Kidney (tissue), 13 donors: ENCODE measurements at regions not wholly inside any gene's neighbourhood (a gene's known extent, or its start where the extent isn't known, plus 50 kb on each side); places are given as distances from the start of the nearest gene placed in this dataset.

ENCODE experiments used
- DNase-seq, 5 donors: peaks; one replicate each; pipeline ENCODE4 v3.0.0-alpha.2; 2013 to 2020
- FAIRE-seq: peaks from 2 replicates; lab custom pipeline; 2012; peaks lifted over from hg19 to GRCh38; lab: Jason Lieb, UNC
- H3K27ac ChIP-seq, 2 donors: one replicate each; pipeline ENCODE4 v1.7.0; 2013; ENCODE audit warnings: low read depth in 2 of 2, low read length in 2 of 2, inconsistent platforms in 1 of 2
- H3K27me3 ChIP-seq: one replicate; pipeline ENCODE4 v1.7.1; 2013; ENCODE audit warnings: low read length, inconsistent platforms; ENCODE audit not compliant: control insufficient read depth, insufficient read depth
- H3K36me3 ChIP-seq, 3 donors: one replicate each; pipeline versions ENCODE4 v1.7.0 to v1.7.1; 2013; ENCODE audit warnings: low read length in 3 of 3, control low read depth in 1 of 3, inconsistent platforms in 1 of 3; ENCODE audit not compliant: insufficient read depth in 3 of 3, control insufficient read depth in 2 of 3
- H3K4me1 ChIP-seq, 3 donors: one replicate each; pipeline versions ENCODE4 v1.7.0 to v1.7.1; 2013; ENCODE audit warnings: low read length in 3 of 3, inconsistent platforms in 1 of 3, low read depth in 1 of 3; ENCODE audit not compliant: control insufficient read depth in 2 of 3, insufficient read depth in 2 of 3
- H3K4me3 ChIP-seq, 3 donors: one replicate each; pipeline versions ENCODE4 v1.7.0 to v1.8.1; 2013; ENCODE audit warnings: low read length in 3 of 3, control low read depth in 1 of 3, inconsistent platforms in 1 of 3
- H3K9ac ChIP-seq, 3 donors: one replicate each; pipeline versions ENCODE4 v1.7.0 to v1.7.1; 2013; ENCODE audit warnings: low read length in 3 of 3, control low read depth in 1 of 3, inconsistent platforms in 1 of 3
- H3K9me3 ChIP-seq, 3 donors: one replicate each; pipeline versions ENCODE4 v1.7.0 to v1.7.1; 2013; ENCODE audit warnings: low read length in 3 of 3, control low read depth in 1 of 3, inconsistent platforms in 1 of 3; ENCODE audit not compliant: control insufficient read depth in 2 of 3, insufficient read depth in 1 of 3
- CTCF ChIP-seq: IDR thresholded peaks from 3 replicates; pipeline ENCODE4 v1.5.1; 2012; ENCODE audit warnings: mild to moderate bottlenecking, moderate library complexity, borderline replicate concordance; ENCODE audit not compliant: insufficient read depth; ENCODE audit errors: extremely low read depth
- intact Hi-C: fragments of 100-400 bp; cut with DNase I; formaldehyde crosslinking; loops from one replicate; pipeline ENCODE4 v1.11.1; 2022
- donor health status: control.
- donor health status: control.
- donor health status: control.
- donor health status: control.
- donor health status: control.
- donor health status: DM: yes; HTN: yes; CAD: no.
- donor health status: Normal renal cell carcinoma (clear cell type).

- Histone ChIP-seq H3K27me3 (peaks cover 13% of the 10 kb centered on the region), H3K9ac (no peak overlapping the region), H3K27ac (no peak overlapping the region), H3K9me3 (no peaks in the 10 kb centered on the region), H3K36me3 (no peaks in the 10 kb centered on the region), H3K4me1 (no peaks in the 10 kb centered on the region), H3K4me3 (no peak overlapping the region)
- DNase-seq (no peak), FAIRE-seq (no peak)
- intact Hi-C loops, result no loop called here
- TF ChIP-seq CTCF, result no peak
Observed at GRCh38 chr5:2330325-2331130, 420.9 kb downstream of the IRX2 start.

- Histone ChIP-seq H3K9ac (no peak overlapping the region), H3K27ac (no peak overlapping the region), H3K27me3 (peaks cover 10% of the 10 kb centered on the region), H3K36me3 (no peaks in the 10 kb centered on the region), H3K9me3 (no peaks in the 10 kb centered on the region), H3K4me3 (no peak overlapping the region), H3K4me1 (no peaks in the 10 kb centered on the region)
- TF ChIP-seq CTCF, result no peak
- FAIRE-seq, result no peak
- no peak for DNase-seq
- intact Hi-C loops, result no loop called here
Observed at GRCh38 chr5:2329741-2330140, 421.7 kb downstream of the IRX2 start.

GRCh38 chr5:2326601-2327000, 424.9 kb downstream of the IRX2 start:
- FAIRE-seq (no peak), DNase-seq (peak in 1 of 5 donors; percentile 29)
- H3K4me3 ChIP-seq, result no peak overlapping the region
- H3K27ac ChIP-seq, result no peak overlapping the region
- no peak for TF ChIP-seq CTCF
- H3K9me3 ChIP-seq, result no peaks in the 10 kb centered on the region
- no peak overlapping the region for H3K9ac ChIP-seq
- intact Hi-C loops, result no loop called here
- no peaks in the 10 kb centered on the region for H3K27me3 ChIP-seq
- H3K4me1 ChIP-seq, result no peaks in the 10 kb centered on the region
- no peaks in the 10 kb centered on the region for H3K36me3 ChIP-seq
